Smooth muscle cell (in vitro differentiated cells): ENCODE measurements at regions not wholly inside any gene's neighbourhood (a gene's known extent, or its start where the extent isn't known, plus 50 kb on each side); places are given as distances from the start of the nearest gene placed in this dataset.

ENCODE experiments used
- DNase-seq: peaks from one replicate; lab custom pipeline; 2025; ENCODE audit not compliant: unreplicated experiment; lab: John Stamatoyannopoulos, UW
- H2AFZ ChIP-seq: fragments of 200-600 bp; sonication (generic); 2 replicates; pipeline ENCODE4 v1.6.0; 2016; ENCODE audit warnings: antibody characterized with exemption, low read depth, mild to moderate bottlenecking
- H3F3A ChIP-seq: fragments of 200-600 bp; sonication (generic); 2 replicates; pipeline ENCODE4 v1.6.0; 2017; ENCODE audit warnings: antibody characterized with exemption, low read depth
- H3K27ac ChIP-seq: fragments of 200-600 bp; sonication (generic); 2 replicates; pipeline ENCODE4 v1.5.1; 2016; ENCODE audit warnings: low read depth, mild to moderate bottlenecking
- H3K27me3 ChIP-seq: fragments of 200-600 bp; sonication (generic); 2 replicates; pipeline ENCODE4 v1.6.1; 2016; ENCODE audit warnings: low read depth, mild to moderate bottlenecking
- H3K36me3 ChIP-seq: fragments of 200-600 bp; sonication (generic); 2 replicates; pipeline ENCODE4 v1.5.1; 2016; ENCODE audit warnings: low read depth
- H3K4me1 ChIP-seq: fragments of 200-600 bp; sonication (generic); 2 replicates; pipeline ENCODE4 v1.5.1; 2016; ENCODE audit warnings: low read depth
- H3K4me2 ChIP-seq: fragments of 200-600 bp; sonication (generic); 2 replicates; pipeline ENCODE4 v1.6.0; 2016; ENCODE audit warnings: mild to moderate bottlenecking
- H3K4me3 ChIP-seq: fragments of 200-600 bp; sonication (generic); 2 replicates; pipeline ENCODE4 v1.5.1; 2016; ENCODE audit warnings: mild to moderate bottlenecking
- H3K79me2 ChIP-seq: fragments of 200-600 bp; sonication (generic); 2 replicates; pipeline ENCODE4 v1.6.0; 2016; ENCODE audit warnings: low read depth, mild to moderate bottlenecking
- H3K9ac ChIP-seq: fragments of 200-600 bp; sonication (generic); 2 replicates; pipeline ENCODE4 v1.6.0; 2016; ENCODE audit warnings: low read depth
- H3K9me3 ChIP-seq: fragments of 200-600 bp; sonication (generic); replicated peaks from 2 replicates; pipeline ENCODE4 v1.5.1; 2016; ENCODE audit warnings: low read depth
- H4K20me1 ChIP-seq: fragments of 200-600 bp; sonication (generic); 2 replicates; pipeline ENCODE4 v1.6.0; 2016; ENCODE audit warnings: low read depth
- WGBS: methylation state at CpG from one replicate; pipeline ENCODE4 v1.1.7; 2016; ENCODE audit warnings: low lambda C conversion rate; 5-methylcytosine and 5-hydroxymethylcytosine counted together
- TF ChIP-seq, protein P1 (sequence below): fragments of 200-600 bp; sonication (generic); IDR thresholded peaks from 2 replicates; pipeline ENCODE4 v1.5.1; 2017; ENCODE audit warnings: borderline replicate concordance, mild to moderate bottlenecking, antibody characterized with exemption; ENCODE audit not compliant: insufficient read depth, poor library complexity, severe bottlenecking

DNA sequence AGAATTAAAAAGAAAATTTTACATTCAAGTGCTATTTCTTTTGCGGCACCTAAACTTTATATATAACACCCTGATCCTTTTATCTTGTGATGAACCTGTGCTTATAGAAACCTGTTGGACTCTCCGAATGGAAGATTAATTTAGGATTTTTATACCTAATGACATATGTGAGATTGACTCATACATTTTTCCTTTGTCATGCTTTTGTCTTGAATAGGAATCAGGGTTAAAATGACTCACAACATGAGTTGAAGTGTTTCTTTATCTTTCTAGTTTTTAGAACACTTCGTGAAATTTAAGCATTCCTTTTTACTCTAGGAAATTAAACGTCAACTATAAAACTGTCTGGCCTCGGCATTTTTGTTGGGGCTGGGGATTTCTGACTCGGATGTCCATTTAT, 378.9 kb downstream of the PCDH20 start:
- no peak for DNase-seq
- 72% methylated on average over 6 of the region's 6 CpGs for WGBS
- H4K20me1 ChIP-seq = no peaks in the 10 kb centered on the region

DNA sequence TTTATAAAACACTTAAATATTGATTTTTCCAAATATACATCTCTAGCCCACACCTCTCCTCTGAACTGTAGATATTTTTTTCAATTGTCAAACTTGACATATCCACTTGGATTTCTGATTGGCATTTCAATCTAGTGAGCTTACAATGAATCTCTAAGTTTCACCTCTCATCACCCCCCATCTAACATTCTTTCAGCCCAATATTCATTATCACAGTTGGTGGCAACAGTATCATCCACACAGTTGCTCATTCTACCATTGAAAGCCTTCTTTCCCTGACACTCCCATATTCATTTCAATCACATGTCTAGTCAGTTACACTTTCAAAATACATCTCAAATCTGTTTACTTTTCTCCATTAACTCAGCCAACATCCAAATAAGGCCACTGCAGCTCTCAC, 385.2 kb downstream of the PCDH20 start:
- H4K20me1 ChIP-seq = no peaks in the 10 kb centered on the region
- DNase-seq = no peak
- no peak overlapping the region for H2AFZ ChIP-seq
- no peak overlapping the region for H3K4me2 ChIP-seq
- H3K79me2 ChIP-seq = no peaks in the 10 kb centered on the region
- no peak overlapping the region for H3K27ac ChIP-seq
- H3K9ac ChIP-seq = no peak overlapping the region
- H3K4me3 ChIP-seq = no peak overlapping the region
- H3K27me3 ChIP-seq = no peaks in the 10 kb centered on the region
- H3F3A ChIP-seq = no peaks in the 10 kb centered on the region
- no peaks in the 10 kb centered on the region for H3K9me3 ChIP-seq
- no peaks in the 10 kb centered on the region for H3K36me3 ChIP-seq
- TF ChIP-seq, protein P1, sequence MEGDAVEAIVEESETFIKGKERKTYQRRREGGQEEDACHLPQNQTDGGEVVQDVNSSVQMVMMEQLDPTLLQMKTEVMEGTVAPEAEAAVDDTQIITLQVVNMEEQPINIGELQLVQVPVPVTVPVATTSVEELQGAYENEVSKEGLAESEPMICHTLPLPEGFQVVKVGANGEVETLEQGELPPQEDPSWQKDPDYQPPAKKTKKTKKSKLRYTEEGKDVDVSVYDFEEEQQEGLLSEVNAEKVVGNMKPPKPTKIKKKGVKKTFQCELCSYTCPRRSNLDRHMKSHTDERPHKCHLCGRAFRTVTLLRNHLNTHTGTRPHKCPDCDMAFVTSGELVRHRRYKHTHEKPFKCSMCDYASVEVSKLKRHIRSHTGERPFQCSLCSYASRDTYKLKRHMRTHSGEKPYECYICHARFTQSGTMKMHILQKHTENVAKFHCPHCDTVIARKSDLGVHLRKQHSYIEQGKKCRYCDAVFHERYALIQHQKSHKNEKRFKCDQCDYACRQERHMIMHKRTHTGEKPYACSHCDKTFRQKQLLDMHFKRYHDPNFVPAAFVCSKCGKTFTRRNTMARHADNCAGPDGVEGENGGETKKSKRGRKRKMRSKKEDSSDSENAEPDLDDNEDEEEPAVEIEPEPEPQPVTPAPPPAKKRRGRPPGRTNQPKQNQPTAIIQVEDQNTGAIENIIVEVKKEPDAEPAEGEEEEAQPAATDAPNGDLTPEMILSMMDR = no peak
- peaks cover 9% of the 10 kb centered on the region for H3K4me1 ChIP-seq

More for the DNA sequence above, 378.9 kb downstream of the PCDH20 start:
- H2AFZ ChIP-seq = no peak overlapping the region
- H3K79me2 ChIP-seq = no peaks in the 10 kb centered on the region
- H3K4me2 ChIP-seq = no peak overlapping the region
- H3K9me3 ChIP-seq = no peaks in the 10 kb centered on the region
- H3K36me3 ChIP-seq = no peaks in the 10 kb centered on the region
- H3K27me3 ChIP-seq = no peaks in the 10 kb centered on the region
- H3K9ac ChIP-seq = no peak overlapping the region
- H3K4me3 ChIP-seq = no peak overlapping the region
- TF ChIP-seq, protein P1 = no peak
- H3F3A ChIP-seq = no peaks in the 10 kb centered on the region
- H3K4me1 ChIP-seq = no peaks in the 10 kb centered on the region
- peak overlapping the region; percentile 28 for H3K27ac ChIP-seq

DNA sequence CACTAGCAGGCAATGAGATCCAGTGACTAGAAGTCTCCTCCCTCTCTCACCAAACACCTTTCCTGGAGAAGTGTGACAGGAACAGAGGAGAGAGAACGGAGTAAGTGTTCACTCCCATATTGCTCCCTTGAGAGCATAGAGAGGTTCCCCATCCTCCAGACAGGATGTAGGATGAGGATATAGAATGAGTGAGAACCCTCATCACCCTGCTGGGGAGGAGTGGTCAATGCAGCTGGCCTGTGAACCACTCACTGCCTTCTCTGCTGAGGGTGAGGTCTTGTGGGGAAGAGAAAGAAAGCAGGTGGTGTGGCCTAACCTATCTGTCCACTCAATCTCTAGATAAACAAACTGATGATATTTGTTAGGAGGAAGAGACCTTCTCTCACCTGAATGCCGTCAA, 386.6 kb downstream of the PCDH20 start:
- 71% methylated on average over 2 of the region's 2 CpGs for WGBS
- H3F3A ChIP-seq = no peaks in the 10 kb centered on the region
- no peak overlapping the region for H3K9ac ChIP-seq
- H4K20me1 ChIP-seq = no peaks in the 10 kb centered on the region
- H3K4me2 ChIP-seq = no peak overlapping the region
- TF ChIP-seq, protein P1 = no peak
- no peak for DNase-seq
- no peak overlapping the region for H3K4me3 ChIP-seq
- no peaks in the 10 kb centered on the region for H3K9me3 ChIP-seq
- no peaks in the 10 kb centered on the region for H3K79me2 ChIP-seq
- H3K36me3 ChIP-seq = no peaks in the 10 kb centered on the region
- H3K4me1 ChIP-seq = peaks cover 9% of the 10 kb centered on the region
- no peak overlapping the region for H3K27ac ChIP-seq
- H2AFZ ChIP-seq = no peak overlapping the region
- no peaks in the 10 kb centered on the region for H3K27me3 ChIP-seq

DNA sequence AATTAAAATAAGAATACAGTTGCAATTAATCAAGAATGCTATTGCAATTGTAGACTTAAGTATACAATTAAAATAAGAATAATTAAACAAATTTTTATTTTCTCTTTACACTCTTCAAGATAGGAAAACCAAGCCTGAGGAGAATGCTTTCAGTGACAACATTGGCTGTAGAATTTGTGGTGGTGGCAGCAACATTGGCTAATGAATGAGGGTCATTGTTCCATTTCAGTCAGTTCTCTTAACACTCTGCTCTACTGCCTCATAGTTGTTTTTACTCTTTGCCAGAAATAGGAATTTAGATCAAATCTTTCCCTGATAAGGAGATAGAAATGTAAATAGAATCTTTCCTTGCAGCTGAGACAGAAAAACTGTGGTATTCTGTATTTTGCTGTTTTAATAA, 391.6 kb downstream of the PCDH20 start:
- H3K27ac ChIP-seq = no peak overlapping the region
- TF ChIP-seq, protein P1 = no peak

More for the DNA sequence above, 391.6 kb downstream of the PCDH20 start:
- Histone ChIP-seq H3K4me2 (no peak overlapping the region), H3K4me3 (no peak overlapping the region), H4K20me1 (no peaks in the 10 kb centered on the region), H3K4me1 (peaks cover 9% of the 10 kb centered on the region), H3K36me3 (no peaks in the 10 kb centered on the region), H2AFZ (no peak overlapping the region), H3K79me2 (no peaks in the 10 kb centered on the region), H3K9me3 (no peaks in the 10 kb centered on the region), H3F3A (no peaks in the 10 kb centered on the region), H3K27me3 (no peaks in the 10 kb centered on the region), H3K9ac (no peak overlapping the region)
- no peak for DNase-seq
